Thoracic aorta (tissue), 2 donors: ENCODE measurements at regions not wholly inside any gene's neighbourhood (a gene's known extent, or its start where the extent isn't known, plus 50 kb on each side); places are given as distances from the start of the nearest gene placed in this dataset.

Experiments used
- ATAC-seq: fragments of 150-250 bp; one replicate; pipeline ENCODE4 v1.8.0; 2017; ENCODE audit warnings: low read depth; ENCODE audit not compliant: insufficient number of reproducible peaks, low FRiP score
- DNase-seq: peaks from one replicate; pipeline ENCODE4 v3.0.0-alpha.2; 2020; ENCODE audit warnings: low spot score
- H3K27ac ChIP-seq, 2 donors: fragments of 200-600 bp; sonication (generic); 1 replicate in 1 of 2; 2 replicates in 1 of 2; pipeline ENCODE4 v1.5.1; 2016; ENCODE audit warnings: mild to moderate bottlenecking in 2 of 2, moderate library complexity in 2 of 2
- H3K27me3 ChIP-seq: fragments of 200-600 bp; sonication (generic); replicated peaks from 2 replicates; pipeline ENCODE4 v1.6.0; 2016; ENCODE audit warnings: mild to moderate bottlenecking; ENCODE audit not compliant: insufficient read depth
- H3K36me3 ChIP-seq: fragments of 200-600 bp; sonication (generic); one replicate; pipeline ENCODE4 v1.5.1; 2016
- H3K4me1 ChIP-seq, 2 donors: fragments of 200-600 bp; sonication (generic); 1 replicate in 1 of 2; 2 replicates in 1 of 2; pipeline versions ENCODE4 v1.5.1 to v1.6.0; 2016; ENCODE audit warnings: low read depth in 2 of 2, mild to moderate bottlenecking in 1 of 2; ENCODE audit not compliant: control insufficient read depth in 1 of 2
- H3K4me3 ChIP-seq: fragments of 200-600 bp; sonication (generic); 2 replicates; pipeline ENCODE4 v1.5.1; 2016; ENCODE audit warnings: mild to moderate bottlenecking
- H3K9me3 ChIP-seq: fragments of 200-600 bp; sonication (generic); 2 replicates; pipeline ENCODE4 v1.5.1; 2016
- TF ChIP-seq, protein P1 (sequence below): fragments of 200-600 bp; sonication (generic); IDR thresholded peaks from one replicate; pipeline ENCODE4 v1.5.1; 2019; ENCODE audit warnings: antibody characterized with exemption

DNA sequence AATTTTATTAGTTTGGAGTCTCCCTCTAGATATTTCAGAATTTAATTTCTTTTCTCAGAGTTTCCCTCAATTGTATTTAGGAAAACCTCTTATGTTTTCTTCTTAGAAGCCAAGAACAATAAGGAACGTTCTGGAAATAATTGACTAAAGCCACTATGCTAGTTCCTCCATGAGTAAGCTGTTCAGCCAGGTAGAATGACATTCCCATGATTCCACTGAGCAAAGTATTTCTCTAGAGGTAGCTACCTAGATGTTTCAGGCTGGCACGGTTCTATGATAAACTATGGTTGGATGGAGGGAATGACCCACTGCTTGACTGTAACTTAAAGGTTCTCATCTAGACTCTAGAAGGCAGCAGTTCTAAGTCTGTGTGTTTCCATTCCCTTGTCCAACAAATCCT lies 62.4 kb downstream of the CLDN17 start:
- Histone ChIP-seq H3K36me3 (no peaks in the 10 kb centered on the region), H3K4me1 (no peaks in the 10 kb centered on the region), H3K27ac (no peak overlapping the region), H3K27me3 (no peaks in the 10 kb centered on the region), H3K4me3 (no peak overlapping the region), H3K9me3 (no peaks in the 10 kb centered on the region)
- DNase-seq: no peak
- TF ChIP-seq, protein P1, sequence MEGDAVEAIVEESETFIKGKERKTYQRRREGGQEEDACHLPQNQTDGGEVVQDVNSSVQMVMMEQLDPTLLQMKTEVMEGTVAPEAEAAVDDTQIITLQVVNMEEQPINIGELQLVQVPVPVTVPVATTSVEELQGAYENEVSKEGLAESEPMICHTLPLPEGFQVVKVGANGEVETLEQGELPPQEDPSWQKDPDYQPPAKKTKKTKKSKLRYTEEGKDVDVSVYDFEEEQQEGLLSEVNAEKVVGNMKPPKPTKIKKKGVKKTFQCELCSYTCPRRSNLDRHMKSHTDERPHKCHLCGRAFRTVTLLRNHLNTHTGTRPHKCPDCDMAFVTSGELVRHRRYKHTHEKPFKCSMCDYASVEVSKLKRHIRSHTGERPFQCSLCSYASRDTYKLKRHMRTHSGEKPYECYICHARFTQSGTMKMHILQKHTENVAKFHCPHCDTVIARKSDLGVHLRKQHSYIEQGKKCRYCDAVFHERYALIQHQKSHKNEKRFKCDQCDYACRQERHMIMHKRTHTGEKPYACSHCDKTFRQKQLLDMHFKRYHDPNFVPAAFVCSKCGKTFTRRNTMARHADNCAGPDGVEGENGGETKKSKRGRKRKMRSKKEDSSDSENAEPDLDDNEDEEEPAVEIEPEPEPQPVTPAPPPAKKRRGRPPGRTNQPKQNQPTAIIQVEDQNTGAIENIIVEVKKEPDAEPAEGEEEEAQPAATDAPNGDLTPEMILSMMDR: no peak
- ATAC-seq: no peak

DNA sequence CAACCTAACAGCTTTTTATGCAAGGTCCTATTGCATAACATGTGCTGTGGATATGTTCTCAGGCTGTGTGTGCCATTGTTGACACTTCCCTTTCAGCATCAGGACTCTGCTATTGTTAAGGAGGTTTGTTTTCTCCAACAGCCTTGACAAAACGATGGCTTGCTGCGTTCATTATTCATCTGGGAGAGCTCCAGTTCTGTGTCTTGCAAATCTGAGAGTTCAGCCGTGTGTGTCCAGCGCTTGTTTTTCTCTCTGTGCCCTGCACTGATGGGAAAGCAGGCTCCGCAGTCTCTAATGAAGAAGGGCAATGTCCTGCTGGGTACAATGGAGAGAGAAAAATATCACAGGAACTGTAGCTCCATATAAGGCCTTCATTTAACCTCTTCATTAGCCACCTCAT lies 63.7 kb downstream of the CLDN17 start:
- ATAC-seq: no peak
- no peak for DNase-seq
- Histone ChIP-seq H3K4me3 (no peak overlapping the region), H3K9me3 (no peaks in the 10 kb centered on the region), H3K27me3 (no peaks in the 10 kb centered on the region), H3K36me3 (no peaks in the 10 kb centered on the region), H3K4me1 (no peaks in the 10 kb centered on the region), H3K27ac (no peak overlapping the region)
- TF ChIP-seq, protein P1: no peak

DNA sequence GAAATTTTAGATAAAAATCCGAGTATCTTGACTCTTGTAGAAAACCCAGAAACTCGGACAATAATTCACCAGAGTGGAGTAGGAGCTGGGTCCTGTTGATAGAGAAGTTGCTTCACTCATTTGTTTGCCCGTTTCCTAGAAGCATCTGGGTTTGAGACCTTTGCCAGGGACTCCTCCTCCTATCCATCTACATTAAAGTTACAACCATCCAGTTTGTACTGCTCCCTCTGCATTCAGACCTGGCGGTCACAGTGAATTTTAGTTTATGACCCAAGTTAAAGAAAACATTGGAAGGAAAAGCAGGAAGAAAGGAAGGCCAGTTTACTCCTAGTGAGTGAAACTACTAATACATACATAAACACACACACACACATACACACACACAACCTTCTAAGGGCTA lies 64.6 kb downstream of the CLDN17 start:
- Histone ChIP-seq H3K4me3 (no peak overlapping the region), H3K27me3 (no peaks in the 10 kb centered on the region), H3K9me3 (no peaks in the 10 kb centered on the region), H3K4me1 (no peaks in the 10 kb centered on the region), H3K36me3 (no peaks in the 10 kb centered on the region), H3K27ac (no peak overlapping the region)
- DNase-seq (no peak), ATAC-seq (no peak)
- TF ChIP-seq, protein P1: no peak

DNA sequence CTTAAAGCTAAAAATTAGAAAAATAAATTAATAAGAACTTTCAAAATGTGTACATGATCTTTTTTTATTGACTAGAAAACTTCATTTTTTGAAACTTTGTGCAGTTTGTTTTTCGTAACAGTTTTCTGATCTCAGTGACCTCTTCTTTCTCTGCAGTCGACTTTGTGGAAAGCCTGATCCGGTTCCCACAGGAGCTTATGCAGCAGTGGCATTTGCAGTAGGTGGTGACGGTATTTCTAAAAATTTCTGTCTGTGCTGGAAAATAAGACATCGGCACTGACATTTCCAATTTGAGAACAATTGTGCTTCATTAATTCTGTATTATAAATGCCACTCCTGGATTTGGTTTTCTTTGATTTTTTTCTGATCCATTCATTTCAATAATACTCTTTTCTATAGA lies 68.8 kb downstream of the CLDN17 start:
- TF ChIP-seq, protein P1: no peak

DNA sequence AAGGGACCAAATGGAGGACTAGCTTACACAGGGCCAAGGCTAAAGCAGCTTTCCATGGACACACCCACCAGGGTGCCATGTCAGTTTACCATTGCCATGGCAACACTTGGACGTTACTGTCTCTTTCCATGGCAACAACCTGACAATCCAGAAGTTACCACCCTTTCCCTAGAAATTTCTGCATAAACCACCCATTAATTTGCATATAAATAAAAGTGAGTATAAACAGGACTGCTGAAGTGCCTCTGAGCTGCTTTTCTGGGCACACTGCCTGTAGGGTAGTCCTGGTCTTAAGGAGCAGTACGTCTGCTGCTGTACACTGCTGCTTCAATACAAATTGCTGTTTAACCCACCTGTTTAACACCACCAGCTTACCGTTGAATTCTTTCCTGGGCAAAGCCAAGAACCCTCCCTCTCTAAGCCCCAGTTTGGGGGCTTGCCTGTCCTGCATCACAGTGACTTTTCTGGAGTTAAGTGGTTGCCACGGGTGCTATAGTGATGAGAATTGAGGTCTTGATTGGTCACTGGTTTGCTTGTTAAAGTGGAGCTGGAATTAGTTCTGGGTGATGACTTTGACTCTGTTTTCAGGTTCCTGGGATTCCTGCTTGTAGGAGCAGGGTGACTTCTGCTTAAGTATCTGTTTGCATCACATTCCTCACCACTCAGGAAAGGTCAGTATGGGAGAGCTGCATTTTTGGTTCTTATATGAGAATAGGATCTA lies 83.2 kb downstream of the CLDN17 start:
- Histone ChIP-seq H3K36me3 (no peaks in the 10 kb centered on the region), H3K4me1 (no peaks in the 10 kb centered on the region), H3K9me3 (no peaks in the 10 kb centered on the region), H3K27me3 (no peaks in the 10 kb centered on the region), H3K4me3 (no peak overlapping the region), H3K27ac (no peak overlapping the region)
- TF ChIP-seq, protein P1: no peak
- DNase-seq (no peak), ATAC-seq (no peak)

More for the DNA sequence above, 68.8 kb downstream of the CLDN17 start:
- H3K36me3 ChIP-seq: no peaks in the 10 kb centered on the region
- DNase-seq (no peak), ATAC-seq (no peak)
- no peaks in the 10 kb centered on the region for H3K27me3 ChIP-seq
- H3K27ac ChIP-seq: no peak overlapping the region
- H3K4me3 ChIP-seq: no peak overlapping the region
- no peaks in the 10 kb centered on the region for H3K4me1 ChIP-seq
- no peaks in the 10 kb centered on the region for H3K9me3 ChIP-seq
